GM21737 (cell line): ENCODE measurements at regions not wholly inside any gene's neighbourhood (a gene's known extent, or its start where the extent isn't known, plus 50 kb on each side); places are given as distances from the start of the nearest gene placed in this dataset.

Source experiments
- ATAC-seq: cut with Tn5 transposase; IDR thresholded peaks from one replicate; pipeline ENCODE4 v1.9.1; 2021; ENCODE audit warnings: mild to moderate bottlenecking, moderate library complexity; ENCODE audit not compliant: unreplicated experiment

- no peak for ATAC-seq
Measured at GRCh38 chr2:7207631-7208030, 290.4 kb downstream of the RNF144A start.

- ATAC-seq, result no peak
Measured at GRCh38 chr2:7209757-7210555, 292.7 kb downstream of the RNF144A start.

GRCh38 chr2:7210712-7211111 lies 293.5 kb downstream of the RNF144A start:
- ATAC-seq, result no peak

- ATAC-seq, result no peak
Measured at GRCh38 chr2:7225848-7226247, 308.6 kb downstream of the RNF144A start.

- ATAC-seq, result no peak
Measured at GRCh38 chr2:7226501-7226900, 309.3 kb downstream of the RNF144A start.

GRCh38 chr2:7233126-7233525 lies 315.9 kb downstream of the RNF144A start:
- ATAC-seq, result no peak

- no peak for ATAC-seq
Measured at GRCh38 chr2:7237466-7237865, 320.3 kb downstream of the RNF144A start.

GRCh38 chr2:7239078-7239477 lies 321.9 kb downstream of the RNF144A start:
- ATAC-seq, result no peak

DNA sequence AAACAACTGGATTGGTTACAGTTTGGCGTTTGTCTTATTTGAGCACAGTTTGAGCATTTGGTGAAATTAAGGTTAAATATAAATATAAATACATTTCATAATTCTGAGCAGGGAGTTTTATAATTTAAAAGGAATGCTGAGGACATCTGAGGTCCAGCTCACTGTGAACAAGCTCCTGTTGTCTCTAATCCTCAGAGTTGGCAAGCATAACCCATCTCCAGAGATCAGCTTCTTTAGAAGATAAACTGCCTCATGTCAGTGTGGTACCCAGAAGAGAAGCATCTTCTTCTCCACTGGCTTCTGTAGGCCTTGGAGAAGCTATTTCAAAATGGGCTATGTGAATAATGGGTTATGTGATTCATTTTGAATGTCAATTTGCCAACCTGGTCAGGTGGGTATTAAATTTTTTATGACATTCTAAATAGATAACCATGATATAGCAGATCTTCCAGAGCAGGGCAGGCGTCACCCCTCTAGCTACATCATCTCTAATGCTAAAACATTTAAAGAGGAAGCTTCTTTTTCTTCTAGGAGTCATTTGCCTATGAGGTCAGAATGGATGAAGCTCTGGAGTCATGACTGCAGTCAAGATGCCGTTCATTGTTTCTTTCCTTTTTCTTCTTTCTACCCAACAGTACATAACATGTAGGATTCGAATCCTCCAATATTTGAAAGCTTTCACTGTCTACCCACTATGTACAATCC lies 324.0 kb downstream of the RNF144A start:
- ATAC-seq, result no peak

GRCh38 chr2:7242189-7242867 lies 325.1 kb downstream of the RNF144A start:
- no peak for ATAC-seq

DNA sequence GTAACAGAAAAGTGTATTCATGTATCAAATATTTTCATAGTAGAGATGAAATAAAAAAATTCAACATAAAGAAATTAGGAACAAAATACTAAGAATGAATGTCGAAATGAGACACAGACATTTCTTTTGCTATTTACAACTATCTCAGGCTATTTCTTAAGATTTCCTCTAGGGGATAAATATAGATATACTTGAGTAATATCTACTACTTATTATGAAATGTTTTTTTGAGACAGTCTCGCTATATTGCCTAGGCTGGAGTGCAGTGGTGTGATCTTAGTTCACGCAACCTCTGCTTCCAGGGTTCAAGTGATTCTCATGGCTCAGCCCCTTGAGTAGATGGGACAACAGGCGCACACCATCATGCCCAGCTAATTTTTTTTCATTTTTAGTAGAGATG lies 326.1 kb downstream of the RNF144A start:
- ATAC-seq, result no peak

DNA sequence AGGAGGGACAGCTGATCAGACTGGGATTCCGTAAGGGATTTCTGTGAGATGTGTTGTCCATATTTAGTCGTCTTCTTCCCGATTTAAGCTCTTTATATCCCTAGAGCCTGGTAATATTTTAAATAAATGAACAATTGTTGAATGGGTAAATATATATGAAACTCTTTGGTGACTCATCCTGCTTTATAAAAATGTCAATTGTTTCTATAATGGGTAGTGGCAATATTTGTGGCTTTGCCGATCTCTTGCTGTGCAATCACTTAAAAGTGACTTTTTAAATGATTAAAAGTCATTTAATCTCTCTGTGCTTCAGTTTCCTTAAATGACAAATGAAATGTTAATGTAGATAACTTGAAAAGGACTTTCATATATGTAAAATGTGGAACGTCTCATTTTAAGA lies 339.2 kb downstream of the RNF144A start:
- ATAC-seq, result no peak

- no peak for ATAC-seq
Measured at GRCh38 chr2:7262727-7263126, 345.5 kb downstream of the RNF144A start.

DNA sequence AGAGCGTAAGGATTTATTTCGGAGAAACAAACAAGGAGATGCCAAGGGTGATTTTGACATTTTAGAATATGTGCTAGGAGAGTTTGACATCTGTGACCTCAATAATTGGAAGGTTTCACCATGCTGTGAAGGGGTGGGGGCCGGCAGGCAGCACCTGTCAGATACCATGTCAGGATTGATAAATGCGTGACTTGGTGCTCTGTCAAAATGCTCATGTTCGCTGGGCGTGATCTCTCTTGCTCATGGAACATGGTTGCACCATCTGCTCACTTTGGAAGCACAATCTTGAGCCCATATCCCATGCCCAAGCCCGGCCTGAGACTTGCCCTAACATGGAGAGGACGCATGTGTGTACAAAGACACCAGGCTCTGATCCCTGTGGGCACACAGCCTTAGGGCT lies 347.6 kb downstream of the RNF144A start:
- ATAC-seq, result no peak

- no peak for ATAC-seq
Measured at GRCh38 chr2:7265286-7265685, 348.1 kb downstream of the RNF144A start.

GRCh38 chr2:7269106-7269643 lies 352.0 kb downstream of the RNF144A start:
- ATAC-seq, result no peak

GRCh38 chr2:7270011-7270431 lies 352.8 kb downstream of the RNF144A start:
- ATAC-seq, result no peak

DNA sequence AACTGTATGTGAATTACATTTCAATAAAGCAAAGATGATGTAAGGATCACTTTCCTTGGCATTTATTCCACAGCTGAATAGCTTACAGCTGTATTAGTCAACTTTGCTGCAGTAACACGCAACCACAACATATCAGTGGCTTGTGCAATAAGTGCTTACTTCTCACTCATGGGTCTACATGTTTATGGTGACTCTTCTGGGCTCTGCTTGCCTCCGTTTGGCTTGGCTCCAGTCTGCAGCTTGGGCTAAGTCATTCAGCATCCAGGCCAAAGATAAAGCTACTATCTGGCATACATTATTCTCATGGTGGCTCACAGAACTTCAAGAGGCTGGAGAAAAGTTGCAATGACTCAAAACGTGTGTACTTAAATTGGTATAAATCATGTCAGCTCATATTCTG lies 355.0 kb downstream of the RNF144A start:
- no peak for ATAC-seq

- no peak for ATAC-seq
Measured at GRCh38 chr2:7278984-7279383, 361.8 kb downstream of the RNF144A start.

DNA sequence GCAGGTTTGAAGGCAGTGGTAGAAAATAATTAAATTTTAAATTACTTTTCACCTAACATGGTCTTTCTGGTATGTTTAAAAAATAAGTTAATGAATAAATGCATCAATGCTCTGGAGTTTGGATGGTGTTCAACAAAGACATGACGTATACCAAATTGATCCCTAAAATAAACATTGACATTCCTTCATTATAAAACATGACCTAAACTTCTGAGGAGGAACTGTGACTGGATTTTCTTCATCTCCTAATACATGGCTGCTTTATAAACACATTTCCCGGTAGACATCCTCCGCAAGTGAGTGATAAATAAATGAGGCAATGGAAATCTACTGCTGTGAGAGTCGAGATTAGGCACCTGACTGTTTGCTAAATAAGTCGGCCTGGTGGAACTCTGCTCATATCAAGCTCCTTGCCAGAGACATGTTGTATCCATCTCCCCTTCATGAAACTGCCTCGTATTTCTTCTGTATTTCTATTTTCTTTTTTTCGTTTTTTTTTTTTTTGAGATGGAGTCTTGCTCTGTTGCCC lies 362.3 kb downstream of the RNF144A start:
- ATAC-seq, result no peak

GRCh38 chr2:7280790-7281189 lies 363.6 kb downstream of the RNF144A start:
- no peak for ATAC-seq
